Endodermal cell (in vitro differentiated cells): ENCODE measurements at regions not wholly inside any gene's neighbourhood (a gene's known extent, or its start where the extent isn't known, plus 50 kb on each side); places are given as distances from the start of the nearest gene placed in this dataset.

ENCODE experiments used
- DNase-seq: peaks from one replicate; pipeline ENCODE4 v3.0.0-alpha.2; 2017
- H3K27ac ChIP-seq: 2 replicates; pipeline ENCODE4 v1.5.1; 2013; ENCODE audit warnings: mild to moderate bottlenecking, low read depth, low read length, moderate library complexity
- H3K27me3 ChIP-seq: 2 replicates; pipeline ENCODE4 v1.6.1; 2013; ENCODE audit warnings: mild to moderate bottlenecking, low read length, moderate library complexity; ENCODE audit not compliant: insufficient read depth, control insufficient read depth, poor library complexity, severe bottlenecking
- H3K36me3 ChIP-seq: 2 replicates; pipeline ENCODE4 v1.7.0; 2013; ENCODE audit warnings: mild to moderate bottlenecking, low read length, moderate library complexity; ENCODE audit not compliant: control insufficient read depth, insufficient read depth
- H3K4me1 ChIP-seq: one replicate; pipeline ENCODE4 v1.7.0; 2013; ENCODE audit warnings: low read length; ENCODE audit not compliant: control insufficient read depth, insufficient read depth
- H3K4me3 ChIP-seq: 2 replicates; pipeline ENCODE4 v1.5.1; 2013; ENCODE audit warnings: mild to moderate bottlenecking, low read length, moderate library complexity
- H3K9ac ChIP-seq: 2 replicates; pipeline ENCODE4 v1.6.1; 2013; ENCODE audit warnings: mild to moderate bottlenecking, low read length, moderate library complexity; ENCODE audit not compliant: poor library complexity, severe bottlenecking; ENCODE audit errors: extremely low read depth
- H3K9me3 ChIP-seq: 2 replicates; pipeline ENCODE4 v1.6.1; 2013; ENCODE audit warnings: mild to moderate bottlenecking, low read length, moderate library complexity; ENCODE audit not compliant: control insufficient read depth
- H3K27ac Mint-ChIP-seq: 2 replicates; pipeline ENCODE4 v1.8.0; 2020; ENCODE audit warnings: mixed read lengths
- H3K27me3 Mint-ChIP-seq: 2 replicates; pipeline ENCODE4 v1.8.0; 2021; ENCODE audit warnings: mild to moderate bottlenecking, mixed read lengths; ENCODE audit not compliant: insufficient read depth
- H3K36me3 Mint-ChIP-seq: 2 replicates; pipeline ENCODE4 v1.8.0; 2020; ENCODE audit warnings: low read depth, mixed read lengths
- H3K4me1 Mint-ChIP-seq: 2 replicates; pipeline ENCODE4 v1.8.0; 2020; ENCODE audit warnings: mixed read lengths
- H3K4me3 Mint-ChIP-seq: 2 replicates; pipeline ENCODE4 v1.8.0; 2020; ENCODE audit warnings: mild to moderate bottlenecking, moderate library complexity, mixed read lengths
- H3K9me3 Mint-ChIP-seq: 2 replicates; pipeline ENCODE4 v1.8.0; 2020; ENCODE audit warnings: mild to moderate bottlenecking, mixed read lengths
- WGBS, 2 experiments: methylation state at CpG; one replicate each; pipeline versions ENCODE4 v1.1.5 to v1.1.7; 2013; ENCODE audit warnings: missing lambda C conversion rate in 2 of 2, mixed read lengths in 1 of 2; ENCODE audit not compliant: insufficient coverage in 1 of 2, insufficient read length in 1 of 2; 5-methylcytosine and 5-hydroxymethylcytosine counted together
- TF ChIP-seq, protein P1 (sequence below): fragments of 200-600 bp; sonication (generic); conservative IDR thresholded peaks from 2 replicates; pipeline ENCODE4 v1.5.0; 2021; ENCODE audit warnings: antibody characterized with exemption, mild to moderate bottlenecking

DNA sequence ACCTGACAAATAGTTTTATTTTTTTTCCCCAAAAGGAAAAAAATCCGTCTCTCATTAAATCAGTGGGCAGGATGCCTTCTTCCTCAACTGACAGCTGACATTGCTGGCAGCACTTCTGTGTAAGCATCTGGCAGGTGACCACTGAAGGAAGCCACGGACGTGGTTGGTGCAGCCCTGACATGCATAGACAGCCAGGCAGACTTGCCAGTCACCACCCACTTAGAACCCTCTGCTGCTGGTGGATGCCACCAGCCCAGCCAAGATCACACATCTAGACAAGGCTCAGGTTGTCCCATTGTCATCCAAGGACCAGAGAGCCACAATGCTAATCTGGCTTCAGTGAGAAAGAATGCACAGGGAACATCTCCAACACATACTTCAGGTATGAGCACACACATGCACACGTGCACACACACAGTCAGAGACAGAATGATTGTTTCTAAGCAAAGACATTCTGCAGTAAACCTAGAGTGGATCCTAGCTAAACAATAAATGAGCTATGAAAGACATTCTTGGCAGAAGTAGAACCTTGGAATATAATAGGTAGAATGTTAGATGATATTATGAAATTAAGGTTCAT, 49.8 kb upstream of the BMAL1 start:
- H3K9me3 Mint-ChIP-seq = no peaks in the 10 kb centered on the region
- WGBS, 2 experiments = 90 to 92% methylated on average over 4 of the region's 4 CpGs

More for the DNA sequence above, 49.8 kb upstream of the BMAL1 start:
- H3K27ac ChIP-seq = no peak overlapping the region
- H3K36me3 ChIP-seq = no peaks in the 10 kb centered on the region
- Mint-ChIP-seq H3K27me3 (peaks cover 10% of the 10 kb centered on the region), H3K27ac (no peak overlapping the region), H3K36me3 (no peaks in the 10 kb centered on the region), H3K4me1 (no peaks in the 10 kb centered on the region), H3K4me3 (no peak overlapping the region)
- peak; percentile 14 for DNase-seq
- peaks cover 1% of the 10 kb centered on the region for H3K4me1 ChIP-seq
- no peak overlapping the region for H3K9ac ChIP-seq
- H3K4me3 ChIP-seq = no peak overlapping the region
- H3K9me3 ChIP-seq = no peaks in the 10 kb centered on the region
- peaks cover 6% of the 10 kb centered on the region for H3K27me3 ChIP-seq
- TF ChIP-seq, protein P1, sequence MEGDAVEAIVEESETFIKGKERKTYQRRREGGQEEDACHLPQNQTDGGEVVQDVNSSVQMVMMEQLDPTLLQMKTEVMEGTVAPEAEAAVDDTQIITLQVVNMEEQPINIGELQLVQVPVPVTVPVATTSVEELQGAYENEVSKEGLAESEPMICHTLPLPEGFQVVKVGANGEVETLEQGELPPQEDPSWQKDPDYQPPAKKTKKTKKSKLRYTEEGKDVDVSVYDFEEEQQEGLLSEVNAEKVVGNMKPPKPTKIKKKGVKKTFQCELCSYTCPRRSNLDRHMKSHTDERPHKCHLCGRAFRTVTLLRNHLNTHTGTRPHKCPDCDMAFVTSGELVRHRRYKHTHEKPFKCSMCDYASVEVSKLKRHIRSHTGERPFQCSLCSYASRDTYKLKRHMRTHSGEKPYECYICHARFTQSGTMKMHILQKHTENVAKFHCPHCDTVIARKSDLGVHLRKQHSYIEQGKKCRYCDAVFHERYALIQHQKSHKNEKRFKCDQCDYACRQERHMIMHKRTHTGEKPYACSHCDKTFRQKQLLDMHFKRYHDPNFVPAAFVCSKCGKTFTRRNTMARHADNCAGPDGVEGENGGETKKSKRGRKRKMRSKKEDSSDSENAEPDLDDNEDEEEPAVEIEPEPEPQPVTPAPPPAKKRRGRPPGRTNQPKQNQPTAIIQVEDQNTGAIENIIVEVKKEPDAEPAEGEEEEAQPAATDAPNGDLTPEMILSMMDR = no peak
